Uterus (tissue), 2 donors: ENCODE measurements at regions not wholly inside any gene's neighbourhood (a gene's known extent, or its start where the extent isn't known, plus 50 kb on each side); places are given as distances from the start of the nearest gene placed in this dataset.

Source experiments
- CTCF ChIP-seq, 4 experiments: fragments of 200-600 bp in 2 of 4; fragments of 450-650 bp in 2 of 4; sonication (generic) in 2 of 4; IDR thresholded peaks; one replicate each; pipeline ENCODE4 v1.5.1; 2016 to 2019; ENCODE audit warnings: antibody characterized with exemption in 4 of 4, mild to moderate bottlenecking in 2 of 4, moderate library complexity in 1 of 4
- POLR2A ChIP-seq, 2 donors: fragments of 450-650 bp; IDR thresholded peaks; one replicate each; pipeline ENCODE4 v1.6.1; 2016; ENCODE audit warnings: antibody characterized with exemption in 2 of 2, mild to moderate bottlenecking in 1 of 2, moderate library complexity in 1 of 2

DNA sequence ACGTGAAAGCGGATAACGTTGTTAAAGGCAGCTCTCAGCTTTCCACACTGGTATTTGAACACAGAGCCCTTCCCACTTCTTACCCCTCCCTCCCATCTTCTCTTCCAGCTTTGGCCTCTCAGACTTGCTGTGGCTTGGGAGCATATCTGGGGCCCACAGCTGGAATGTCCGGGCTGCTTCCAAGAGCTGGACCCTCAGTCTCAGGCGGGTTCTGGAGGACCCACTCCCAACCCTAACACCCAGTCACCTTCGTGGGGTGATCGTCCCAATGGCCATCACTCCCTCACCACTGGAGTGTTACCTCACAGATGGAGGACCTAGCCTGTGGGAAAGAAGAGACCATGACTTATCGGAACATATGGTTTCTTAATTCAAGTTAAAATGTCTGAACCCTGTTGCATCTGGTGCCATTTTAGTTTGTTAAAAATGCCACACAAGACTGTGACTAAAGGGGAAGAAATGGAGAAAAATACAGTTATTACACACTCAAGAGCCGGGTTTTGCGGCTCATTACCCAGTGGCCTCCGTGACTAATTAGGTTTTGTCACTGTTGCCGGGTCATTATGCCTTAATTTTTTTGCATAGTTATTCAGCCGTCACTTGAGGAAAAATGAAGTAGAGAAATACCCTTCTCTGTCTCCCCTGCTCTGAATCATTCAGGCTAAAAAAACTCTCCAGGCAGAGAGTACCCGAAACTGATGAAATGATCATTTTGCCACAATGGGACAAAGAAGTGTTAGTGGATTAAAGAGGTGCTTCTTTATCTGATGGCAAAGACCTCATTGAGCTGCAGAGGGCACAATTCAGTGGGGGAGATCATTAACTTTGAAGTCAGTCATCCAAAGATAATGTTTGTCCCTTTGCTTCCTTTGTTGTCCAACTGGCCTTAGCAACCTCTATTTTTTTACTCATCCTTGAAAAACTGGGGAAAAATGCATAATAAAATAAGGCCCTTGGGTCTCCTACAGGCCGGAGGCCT lies 87.2 kb upstream of the HTATIP2 start:
- TF ChIP-seq CTCF (IDR thresholded peaks at IDR 0.05) (no peak), POLR2A (IDR thresholded peaks at IDR 0.05) (no peak)
